ENCODE measurements at regions not wholly inside any gene's neighbourhood (a gene's known extent, or its start where the extent isn't known, plus 50 kb on each side); places are given as distances from the start of the nearest gene placed in this dataset.

GRCh38 chrX:99117011-99117410 is 1293.1 kb downstream of the PCDH19 start:
- H3K14ac ChIP-seq (ENCODE audit: insufficient read length) = no peak overlapping the region
- H4K20me1 ChIP-seq (replicated peaks in 1 of 2; ENCODE audit: control insufficient read depth in 1 of 2, insufficient read depth in 2 of 2, low read length in 2 of 2) = no peaks in the 10 kb centered on the region
- H2BK15ac ChIP-seq (ENCODE audit: low read length) = no peak overlapping the region
- 26% methylated on average over 2 of the region's 2 CpGs; no CpG with 5 or more reads in 1 of the 2 experiments for WGBS, 2 experiments (ENCODE audit: extremely low coverage in 1 of 2, insufficient coverage in 1 of 2, insufficient read length in 1 of 2, insufficient replicate concordance in 2 of 2, low coverage in 1 of 2, low lambda C conversion rate in 2 of 2, missing lambda C conversion rate in 1 of 2)
- H4K8ac ChIP-seq (ENCODE audit: extremely low read depth, insufficient read depth, low read length) = no peak overlapping the region
- H4K91ac ChIP-seq (replicated peaks; ENCODE audit: insufficient read length, low read length) = no peak overlapping the region
- no peak overlapping the region for H2AFZ ChIP-seq (ENCODE audit: low read length)
- no peak overlapping the region for H3K56ac ChIP-seq (replicated peaks; ENCODE audit: insufficient read length, low read depth, low read length)
- peaks cover 0 to 10% (median 0%) of the 10 kb centered on the region in 4 experiments; a peak in 1 of 7 replicates for H3K4me1 ChIP-seq (replicated peaks in 1 of 4; ENCODE audit: control insufficient read depth in 3 of 4, insufficient read depth in 4 of 4, low read length in 3 of 4)
- no peaks in the 10 kb centered on the region for H3K23me2 ChIP-seq (ENCODE audit: low read depth, low read length)
- H2BK5ac ChIP-seq (ENCODE audit: low read depth, low read length) = no peak overlapping the region
- H3K9me3 ChIP-seq (ENCODE audit: insufficient read depth in 2 of 2, low read depth in 1 of 2, low read length in 1 of 2) = no peaks in the 10 kb centered on the region
- DNase-seq (ENCODE audit: low read depth in 1 of 2, low spot score in 2 of 2) = peak in 1 of 2 experiments; percentile 0
- no peak overlapping the region for H3K9ac ChIP-seq (replicated peaks in 1 of 4; ENCODE audit: extremely low read depth in 1 of 4, low read depth in 3 of 4, low read length in 3 of 4)
- H2AK5ac ChIP-seq (ENCODE audit: low read depth, low read length) = no peak overlapping the region
- H3K27ac ChIP-seq (ENCODE audit: low read depth, low read length) = no peak overlapping the region
- H3K79me1 ChIP-seq (ENCODE audit: low read depth, low read length) = no peaks in the 10 kb centered on the region
- TF ChIP-seq TCF12 (IDR thresholded peaks at IDR 0.05; ENCODE audit: low read depth, low read length) (0 out of 2 replicates have a peak, but pooled peaks have one; percentile 5), USF2 (IDR thresholded peaks at IDR 0.05; ENCODE audit: low read length) (no peak)
- no peaks in the 10 kb centered on the region for H3K36me3 ChIP-seq (ENCODE audit: control insufficient read depth in 2 of 4, insufficient read depth in 4 of 4, low read length in 3 of 4)
- no peak overlapping the region for H2BK120ac ChIP-seq (replicated peaks; ENCODE audit: low read depth, low read length)
- H4K5ac ChIP-seq (ENCODE audit: insufficient read length, low read depth, low read length) = no peak overlapping the region
- peak; percentile 39 for FAIRE-seq
- POLR2A ChIA-PET (ENCODE audit: partially characterized antibody) = no interaction called here
- H2BK20ac ChIP-seq (ENCODE audit: low read length) = no peak overlapping the region
- H3K27me3 ChIP-seq (replicated peaks in 1 of 4; ENCODE audit: control insufficient read depth in 3 of 4, extremely low read depth in 1 of 4, insufficient read depth in 3 of 4, low read length in 3 of 4) = no peaks in the 10 kb centered on the region
- no peak overlapping the region for H3K4me3 ChIP-seq (ENCODE audit: extremely low read depth in 1 of 4, insufficient read depth in 2 of 4, low read depth in 3 of 4, low read length in 4 of 4)
- H3K23ac ChIP-seq (ENCODE audit: insufficient read length) = no peak overlapping the region
- H3K4ac ChIP-seq (replicated peaks; ENCODE audit: insufficient read length, low read depth, low read length) = no peak overlapping the region
- H3K4me2 ChIP-seq (ENCODE audit: insufficient read depth in 1 of 2, low read depth in 2 of 2, low read length in 2 of 2) = no peak overlapping the region
- no peak overlapping the region for H2BK12ac ChIP-seq (ENCODE audit: low read depth, low read length)
- no peaks in the 10 kb centered on the region for H3K79me2 ChIP-seq (ENCODE audit: control insufficient read depth in 1 of 2, insufficient read depth in 2 of 2, low read length in 2 of 2)
- no peak overlapping the region for H3K18ac ChIP-seq (ENCODE audit: extremely low read depth, low read length)
- CTCF ChIA-PET (ENCODE audit: partially characterized antibody) = interaction anchor here (0.8 kb wide), 1 partner anchor 9 kb away, joined by 4 read pairs; no protein-coding TSS in a partner anchor

Measured in H1 (cell line).